ENCODE measurements at regions not wholly inside any gene's neighbourhood (a gene's known extent, or its start where the extent isn't known, plus 50 kb on each side); places are given as distances from the start of the nearest gene placed in this dataset.

DNA sequence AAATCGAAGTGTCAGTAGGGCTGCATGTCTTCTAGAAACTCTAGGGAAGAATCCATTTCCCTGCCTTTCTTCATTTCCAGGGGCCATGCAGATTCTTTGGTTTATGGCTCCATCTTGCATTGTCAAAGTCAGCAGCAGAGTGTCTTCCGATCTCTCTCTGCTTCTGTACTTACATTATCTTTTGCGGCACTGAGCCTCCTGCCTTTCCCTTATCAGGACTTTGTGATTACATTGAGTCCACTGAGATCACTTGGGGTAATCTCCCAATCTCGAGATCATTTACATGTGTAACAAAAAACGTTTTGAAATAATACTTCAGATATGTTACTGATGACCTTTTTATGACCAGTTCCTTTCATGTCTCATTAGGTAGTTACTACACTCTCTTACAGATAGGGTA is 695.9 kb downstream of the NSUN3 start:
- DNase-seq (ENCODE audit: low spot score in 2 of 2) = no peak
- no peaks in the 10 kb centered on the region for H3K4me1 ChIP-seq
- no peaks in the 10 kb centered on the region for H3K36me3 ChIP-seq
- no peak overlapping the region for H3K4me3 ChIP-seq
- no peaks in the 10 kb centered on the region for H3K9me3 ChIP-seq
- H3K27me3 ChIP-seq = no peaks in the 10 kb centered on the region
- TF ChIP-seq POLR2AphosphoS5 (IDR thresholded peaks at IDR 0.05) (no peak), EP300 (IDR thresholded peaks at IDR 0.05) (no peak), POLR2A (IDR thresholded peaks at IDR 0.05) (no peak)
- TF ChIP-seq, protein P1, sequence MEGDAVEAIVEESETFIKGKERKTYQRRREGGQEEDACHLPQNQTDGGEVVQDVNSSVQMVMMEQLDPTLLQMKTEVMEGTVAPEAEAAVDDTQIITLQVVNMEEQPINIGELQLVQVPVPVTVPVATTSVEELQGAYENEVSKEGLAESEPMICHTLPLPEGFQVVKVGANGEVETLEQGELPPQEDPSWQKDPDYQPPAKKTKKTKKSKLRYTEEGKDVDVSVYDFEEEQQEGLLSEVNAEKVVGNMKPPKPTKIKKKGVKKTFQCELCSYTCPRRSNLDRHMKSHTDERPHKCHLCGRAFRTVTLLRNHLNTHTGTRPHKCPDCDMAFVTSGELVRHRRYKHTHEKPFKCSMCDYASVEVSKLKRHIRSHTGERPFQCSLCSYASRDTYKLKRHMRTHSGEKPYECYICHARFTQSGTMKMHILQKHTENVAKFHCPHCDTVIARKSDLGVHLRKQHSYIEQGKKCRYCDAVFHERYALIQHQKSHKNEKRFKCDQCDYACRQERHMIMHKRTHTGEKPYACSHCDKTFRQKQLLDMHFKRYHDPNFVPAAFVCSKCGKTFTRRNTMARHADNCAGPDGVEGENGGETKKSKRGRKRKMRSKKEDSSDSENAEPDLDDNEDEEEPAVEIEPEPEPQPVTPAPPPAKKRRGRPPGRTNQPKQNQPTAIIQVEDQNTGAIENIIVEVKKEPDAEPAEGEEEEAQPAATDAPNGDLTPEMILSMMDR (IDR thresholded peaks at IDR 0.05) = no peak
- no peak overlapping the region for H3K27ac ChIP-seq
- WGBS = 68% methylated on average over 5 of the region's 5 CpGs

- H3K36me3 ChIP-seq = no peaks in the 10 kb centered on the region
- H3K27me3 ChIP-seq = no peaks in the 10 kb centered on the region
- H3K9me3 ChIP-seq = no peaks in the 10 kb centered on the region
- no peaks in the 10 kb centered on the region for H3K4me1 ChIP-seq
- H3K4me3 ChIP-seq = no peak overlapping the region
- no peak for DNase-seq (ENCODE audit: low spot score in 2 of 2)
- 51% methylated on average over 1 of the region's 1 CpG for WGBS
- TF ChIP-seq POLR2AphosphoS5 (IDR thresholded peaks at IDR 0.05) = no peak
- TF ChIP-seq EP300 (IDR thresholded peaks at IDR 0.05) = no peak
- TF ChIP-seq POLR2A (IDR thresholded peaks at IDR 0.05) = no peak
- TF ChIP-seq, protein P1 (IDR thresholded peaks at IDR 0.05) = no peak
- H3K27ac ChIP-seq = no peak overlapping the region
These were observed 709.5 kb downstream of the NSUN3 start for GRCh38 chr3:94772402-94772801.

DNA sequence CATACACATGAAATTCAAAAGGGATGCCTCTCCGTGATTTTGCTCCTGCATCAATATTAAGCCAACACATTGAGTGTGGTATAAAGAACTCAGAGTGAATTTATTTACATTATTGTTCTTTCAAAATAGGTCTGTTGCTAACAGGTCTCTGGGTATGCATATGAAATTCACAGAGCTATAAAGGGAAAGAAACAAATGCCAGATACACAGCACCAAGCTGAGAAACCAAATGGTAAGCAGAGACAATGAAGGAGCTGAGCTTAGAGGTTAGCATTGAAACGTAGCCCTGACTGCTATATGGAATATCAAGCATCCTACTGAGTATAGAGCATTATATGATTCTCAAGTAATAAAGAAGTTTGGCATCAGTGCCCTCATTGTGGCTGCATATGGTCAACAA is 712.9 kb downstream of the NSUN3 start:
- no peak for DNase-seq (ENCODE audit: low spot score in 2 of 2)
- H3K4me1 ChIP-seq = no peaks in the 10 kb centered on the region
- no peaks in the 10 kb centered on the region for H3K27me3 ChIP-seq
- no peaks in the 10 kb centered on the region for H3K36me3 ChIP-seq
- no peak for TF ChIP-seq POLR2AphosphoS5 (IDR thresholded peaks at IDR 0.05)
- TF ChIP-seq POLR2A (IDR thresholded peaks at IDR 0.05) = no peak
- TF ChIP-seq, protein P1 (IDR thresholded peaks at IDR 0.05) = no peak
- TF ChIP-seq EP300 (IDR thresholded peaks at IDR 0.05) = no peak
- no peaks in the 10 kb centered on the region for H3K9me3 ChIP-seq
- no peak overlapping the region for H3K27ac ChIP-seq
- no peak overlapping the region for H3K4me3 ChIP-seq
- 75% methylated on average over 2 of the region's 2 CpGs for WGBS

DNA sequence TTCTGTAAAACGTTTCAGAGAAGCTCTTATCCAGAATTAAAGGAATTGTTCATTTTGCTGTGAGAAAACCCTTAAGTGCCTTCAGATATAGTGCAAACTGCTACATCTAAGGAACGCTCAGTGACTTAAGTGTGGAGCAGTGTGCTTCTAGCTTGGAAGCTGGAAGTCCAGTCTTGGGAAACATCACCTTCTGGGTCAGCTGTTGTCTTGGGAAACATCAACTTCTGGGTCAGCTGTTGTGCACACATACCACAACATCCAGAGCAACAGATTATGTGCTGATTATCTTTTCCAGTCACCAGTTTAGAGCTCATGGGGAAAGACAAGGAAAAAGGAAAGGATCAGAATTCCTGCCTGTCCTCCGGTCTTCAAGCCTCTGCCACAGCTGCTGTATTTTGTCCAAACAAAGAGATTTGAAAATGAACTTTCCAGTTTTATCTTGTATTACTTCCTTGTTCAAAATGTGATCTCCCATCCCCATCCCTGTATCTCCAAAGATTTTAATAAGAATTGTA is 713.6 kb downstream of the NSUN3 start:
- Histone ChIP-seq H3K4me3 (no peak overlapping the region), H3K9me3 (no peaks in the 10 kb centered on the region), H3K27me3 (no peaks in the 10 kb centered on the region), H3K36me3 (no peaks in the 10 kb centered on the region), H3K27ac (no peak overlapping the region), H3K4me1 (no peaks in the 10 kb centered on the region)
- no peak for DNase-seq (ENCODE audit: low spot score in 2 of 2)
- WGBS = 82% methylated on average over 3 of the region's 3 CpGs
- TF ChIP-seq POLR2A (IDR thresholded peaks at IDR 0.05) (no peak), EP300 (IDR thresholded peaks at IDR 0.05) (no peak), POLR2AphosphoS5 (IDR thresholded peaks at IDR 0.05) (no peak)
- TF ChIP-seq, protein P1 (IDR thresholded peaks at IDR 0.05) = no peak

- no peaks in the 10 kb centered on the region for H3K27me3 ChIP-seq
- no peak for TF ChIP-seq POLR2A (IDR thresholded peaks at IDR 0.05)
- no peak overlapping the region for H3K4me3 ChIP-seq
- no peak for DNase-seq (ENCODE audit: low spot score in 2 of 2)
- WGBS = 77% methylated on average over 1 of the region's 1 CpG
- H3K9me3 ChIP-seq = no peaks in the 10 kb centered on the region
- H3K27ac ChIP-seq = no peak overlapping the region
- H3K36me3 ChIP-seq = no peaks in the 10 kb centered on the region
- no peaks in the 10 kb centered on the region for H3K4me1 ChIP-seq
These were observed 715.4 kb downstream of the NSUN3 start for GRCh38 chr3:94778289-94778688.
